PC-3 (cell line): ENCODE measurements at regions not wholly inside any gene's neighbourhood (a gene's known extent, or its start where the extent isn't known, plus 50 kb on each side); places are given as distances from the start of the nearest gene placed in this dataset.

Experiments
- ATAC-seq: fragments of 200-7000 bp; cut with Tn5 transposase; 2 replicates; pipeline ENCODE4 v1.9.1; 2020; ENCODE audit warnings: mild to moderate bottlenecking, moderate library complexity
- BruUV-seq: library from RNA; stranded (reverse); fragments of 400-500 nt; replicated peaks from 2 replicates; lab custom pipeline; 2021; lab: Mats Ljungman, UMichigan
- CTCF ChIA-PET: fragments of 300-600 bp; sonication (Branson Sonifier 250); formaldehyde crosslinking; loops from one replicate; lab custom pipeline; 2022; ENCODE audit warnings: antibody characterized with exemption; lab: Charles Lee
- POLR2A ChIA-PET: fragments of 300-600 bp; sonication (Branson Sonifier 250); formaldehyde crosslinking; loops from one replicate; lab custom pipeline; 2022; ENCODE audit warnings: antibody characterized with exemption; ENCODE audit not compliant: unreplicated experiment; lab: Charles Lee
- DNase-seq: peaks from one replicate; pipeline ENCODE4 v3.0.0-alpha.2; 2015
- H2AFZ ChIP-seq: fragments of 300-600 bp; sonication (generic); 2 replicates; pipeline ENCODE4 v1.6.0; 2016; ENCODE audit warnings: antibody characterized with exemption, low read length
- H3F3A ChIP-seq: fragments of 300-600 bp; sonication (generic); one replicate; pipeline ENCODE4 v1.6.0; 2017; ENCODE audit warnings: antibody characterized with exemption, low read length, control low read depth, mild to moderate bottlenecking; ENCODE audit not compliant: unreplicated experiment
- H3K27ac ChIP-seq: fragments of 300-600 bp; sonication (generic); 2 replicates; pipeline ENCODE4 v1.5.1; 2016; ENCODE audit warnings: mild to moderate bottlenecking, low read length
- H3K27me3 ChIP-seq: fragments of 300-600 bp; sonication (generic); 2 replicates; pipeline ENCODE4 v1.6.1; 2016; ENCODE audit warnings: low read length, mixed read lengths
- H3K36me3 ChIP-seq: fragments of 300-600 bp; sonication (generic); 2 replicates; pipeline ENCODE4 v1.6.1; 2016; ENCODE audit warnings: low read depth, mixed run types, low read length, mixed read lengths
- H3K4me1 ChIP-seq: fragments of 300-600 bp; sonication (generic); 2 replicates; pipeline ENCODE4 v1.5.1; 2016; ENCODE audit warnings: low read length; ENCODE audit not compliant: insufficient read depth
- H3K4me2 ChIP-seq: fragments of 300-600 bp; sonication (generic); 2 replicates; pipeline ENCODE4 v1.6.0; 2016; ENCODE audit warnings: low read length
- H3K4me3 ChIP-seq: fragments of 300-600 bp; sonication (generic); 2 replicates; pipeline ENCODE4 v1.5.1; 2016; ENCODE audit warnings: mild to moderate bottlenecking, low read length, mixed read lengths
- H3K79me2 ChIP-seq: fragments of 300-600 bp; sonication (generic); 2 replicates; pipeline ENCODE4 v1.6.1; 2017; ENCODE audit warnings: low read length, mixed read lengths
- H3K9ac ChIP-seq: fragments of 300-600 bp; sonication (generic); 2 replicates; pipeline ENCODE4 v1.6.0; 2016; ENCODE audit warnings: mild to moderate bottlenecking, low read length
- H3K9me2 ChIP-seq: fragments of 300-600 bp; sonication (generic); replicated peaks from 2 replicates; pipeline ENCODE4 v1.6.1; 2016; ENCODE audit warnings: mixed run types, low read length, mixed read lengths
- H3K9me3 ChIP-seq: fragments of 300-600 bp; sonication (generic); 2 replicates; pipeline ENCODE4 v1.6.1; 2016; ENCODE audit warnings: low read length, mixed read lengths
- H4K20me1 ChIP-seq: fragments of 300-600 bp; sonication (generic); 2 replicates; pipeline ENCODE4 v1.6.1; 2016; ENCODE audit warnings: low read length, mixed read lengths
- CTCF ChIP-seq: fragments of 300-600 bp; sonication (generic); conservative IDR thresholded peaks from 2 replicates; pipeline ENCODE4 v1.5.1; 2017; ENCODE audit warnings: antibody characterized with exemption, low read depth, mild to moderate bottlenecking, low read length
- EZH2 ChIP-seq: fragments of 300-600 bp; sonication (generic); IDR thresholded peaks from one replicate; pipeline ENCODE4 v1.6.1; 2017; ENCODE audit warnings: antibody characterized with exemption, mild to moderate bottlenecking, low read length; ENCODE audit not compliant: unreplicated experiment
- EZH2phosphoT487 ChIP-seq: fragments of 300-600 bp; sonication (generic); IDR thresholded peaks from 2 replicates; pipeline ENCODE4 v1.6.1; 2018; ENCODE audit warnings: mild to moderate bottlenecking, antibody characterized with exemption, low read length, borderline replicate concordance
- intact Hi-C: fragments of 100-400 bp; cut with micrococcal nuclease; formaldehyde crosslinking; loops from 2 replicates; pipeline ENCODE4 v1.9.0; 2023

- no peak overlapping the region for H3K27ac ChIP-seq
- CTCF ChIA-PET, result no interaction called here
- BruUV-seq, result no TSS peak
- no peak overlapping the region for H2AFZ ChIP-seq
- H3F3A ChIP-seq, result no peaks in the 10 kb centered on the region
- H3K4me3 ChIP-seq, result no peak overlapping the region
- DNase-seq, result no peak
- no peak overlapping the region for H3K4me2 ChIP-seq
- TF ChIP-seq CTCF (no peak), EZH2phosphoT487 (no peak), EZH2 (no peak)
- no peaks in the 10 kb centered on the region for H4K20me1 ChIP-seq
- H3K36me3 ChIP-seq, result no peaks in the 10 kb centered on the region
- H3K9me2 ChIP-seq, result no peaks in the 10 kb centered on the region
- intact Hi-C loops, result no loop called here
- no peak for ATAC-seq
- no peaks in the 10 kb centered on the region for H3K79me2 ChIP-seq
- no peak overlapping the region for H3K9ac ChIP-seq
- 0 out of 2 replicates have a peak, but pooled peaks cover 9% of the 10 kb centered on the region for H3K9me3 ChIP-seq
- H3K4me1 ChIP-seq, result no peaks in the 10 kb centered on the region
- H3K27me3 ChIP-seq, result no peaks in the 10 kb centered on the region
- POLR2A ChIA-PET, result no interaction called here
Measured at GRCh38 chr5:63794296-63794695, 167.9 kb downstream of the HTR1A start.

- ChIA-PET CTCF (no interaction called here), POLR2A (no interaction called here)
- no peak overlapping the region for H3K27ac ChIP-seq
- H3K4me2 ChIP-seq, result no peak overlapping the region
- no peak overlapping the region for H2AFZ ChIP-seq
- H3K4me1 ChIP-seq, result no peaks in the 10 kb centered on the region
- no peaks in the 10 kb centered on the region for H3K79me2 ChIP-seq
- H3K27me3 ChIP-seq, result no peaks in the 10 kb centered on the region
- intact Hi-C loops, result no loop called here
- no peaks in the 10 kb centered on the region for H3K36me3 ChIP-seq
- H3K9me2 ChIP-seq, result no peaks in the 10 kb centered on the region
- DNase-seq, result no peak
- no peaks in the 10 kb centered on the region for H3K9me3 ChIP-seq
- ATAC-seq, result no peak
- BruUV-seq, result no TSS peak
- no peaks in the 10 kb centered on the region for H4K20me1 ChIP-seq
- H3K9ac ChIP-seq, result no peak overlapping the region
- H3F3A ChIP-seq, result no peaks in the 10 kb centered on the region
- TF ChIP-seq CTCF, result no peak
- no peak for TF ChIP-seq EZH2phosphoT487
- TF ChIP-seq EZH2, result no peak
- H3K4me3 ChIP-seq, result no peak overlapping the region
Measured at GRCh38 chr5:63774939-63775338, 187.3 kb downstream of the HTR1A start.

- no peaks in the 10 kb centered on the region for H3F3A ChIP-seq
- no peak overlapping the region for H3K9ac ChIP-seq
- no peak for TF ChIP-seq EZH2
- TF ChIP-seq EZH2phosphoT487, result no peak
- TF ChIP-seq CTCF, result no peak
- H3K4me1 ChIP-seq, result no peaks in the 10 kb centered on the region
- no peak overlapping the region for H3K4me3 ChIP-seq
- DNase-seq (no peak), ATAC-seq (no peak)
- no peak overlapping the region for H2AFZ ChIP-seq
- no peak overlapping the region for H3K27ac ChIP-seq
- ChIA-PET POLR2A (no interaction called here), CTCF (no interaction called here)
- no peaks in the 10 kb centered on the region for H3K9me2 ChIP-seq
- no peaks in the 10 kb centered on the region for H3K27me3 ChIP-seq
- no peak overlapping the region for H3K4me2 ChIP-seq
- intact Hi-C loops, result no loop called here
- no peaks in the 10 kb centered on the region for H3K9me3 ChIP-seq
- no peaks in the 10 kb centered on the region for H3K36me3 ChIP-seq
- no peaks in the 10 kb centered on the region for H4K20me1 ChIP-seq
- H3K79me2 ChIP-seq, result no peaks in the 10 kb centered on the region
- BruUV-seq, result no TSS peak
Measured at GRCh38 chr5:63768221-63768620, 194.0 kb downstream of the HTR1A start.
